Peyer's patch (tissue), 4 donors: ENCODE measurements at regions not wholly inside any gene's neighbourhood (a gene's known extent, or its start where the extent isn't known, plus 50 kb on each side); places are given as distances from the start of the nearest gene placed in this dataset.

Experiments used
- POLR2A ChIP-seq, 2 donors: fragments of 450-650 bp; IDR thresholded peaks; one replicate each; pipeline ENCODE4 v1.5.1; 2017; ENCODE audit warnings: antibody characterized with exemption in 2 of 2, mild to moderate bottlenecking in 2 of 2, moderate library complexity in 2 of 2
- TF ChIP-seq, protein P1 (sequence below), 6 experiments: fragments of 450-650 bp in 4 of 6; fragments of 200-600 bp in 2 of 6; sonication (generic) in 1 of 6; IDR thresholded peaks; one replicate each; pipeline ENCODE4 v1.5.1; 2017 to 2019; ENCODE audit warnings: antibody characterized with exemption in 6 of 6, mild to moderate bottlenecking in 3 of 6, moderate library complexity in 1 of 6

DNA sequence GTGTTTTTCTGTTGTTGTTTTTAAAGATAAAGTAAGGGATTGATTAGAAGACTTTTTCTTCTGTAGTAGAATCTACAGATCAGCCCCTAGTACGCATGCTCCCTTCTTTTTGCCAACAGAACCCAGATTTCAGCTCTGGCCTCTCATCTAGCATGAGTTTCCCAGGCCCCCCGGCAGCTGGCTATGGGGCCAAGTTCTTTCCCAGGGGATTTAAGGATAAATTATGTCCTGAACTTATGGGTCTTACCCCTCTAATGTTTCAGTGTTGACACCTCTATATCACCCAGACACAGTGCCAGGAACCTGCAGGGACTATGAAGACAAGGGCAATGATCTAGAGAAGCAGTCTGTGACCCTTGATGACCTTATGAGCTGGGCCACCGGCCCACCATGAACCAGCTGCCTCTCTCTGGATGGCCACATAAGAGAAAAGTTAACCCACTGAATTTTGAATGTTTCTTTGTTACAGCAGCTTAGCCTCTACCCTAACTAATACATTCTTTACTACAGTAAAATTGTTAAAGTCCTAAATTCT lies 150.5 kb downstream of the UNC5CL start:
- no peak for TF ChIP-seq POLR2A (IDR thresholded peaks at IDR 0.05)
- TF ChIP-seq, protein P1, sequence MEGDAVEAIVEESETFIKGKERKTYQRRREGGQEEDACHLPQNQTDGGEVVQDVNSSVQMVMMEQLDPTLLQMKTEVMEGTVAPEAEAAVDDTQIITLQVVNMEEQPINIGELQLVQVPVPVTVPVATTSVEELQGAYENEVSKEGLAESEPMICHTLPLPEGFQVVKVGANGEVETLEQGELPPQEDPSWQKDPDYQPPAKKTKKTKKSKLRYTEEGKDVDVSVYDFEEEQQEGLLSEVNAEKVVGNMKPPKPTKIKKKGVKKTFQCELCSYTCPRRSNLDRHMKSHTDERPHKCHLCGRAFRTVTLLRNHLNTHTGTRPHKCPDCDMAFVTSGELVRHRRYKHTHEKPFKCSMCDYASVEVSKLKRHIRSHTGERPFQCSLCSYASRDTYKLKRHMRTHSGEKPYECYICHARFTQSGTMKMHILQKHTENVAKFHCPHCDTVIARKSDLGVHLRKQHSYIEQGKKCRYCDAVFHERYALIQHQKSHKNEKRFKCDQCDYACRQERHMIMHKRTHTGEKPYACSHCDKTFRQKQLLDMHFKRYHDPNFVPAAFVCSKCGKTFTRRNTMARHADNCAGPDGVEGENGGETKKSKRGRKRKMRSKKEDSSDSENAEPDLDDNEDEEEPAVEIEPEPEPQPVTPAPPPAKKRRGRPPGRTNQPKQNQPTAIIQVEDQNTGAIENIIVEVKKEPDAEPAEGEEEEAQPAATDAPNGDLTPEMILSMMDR (IDR thresholded peaks at IDR 0.05), result no peak
